Inflammatory macrophage treated with lipopolysaccharide for 4 hours (primary cell): ENCODE measurements at regions not wholly inside any gene's neighbourhood (a gene's known extent, or its start where the extent isn't known, plus 50 kb on each side); places are given as distances from the start of the nearest gene placed in this dataset.
A peak's percentile ranks its signal among the peaks of the same experiment; 100 is the strongest.
"Not testable (repeated sequence)": the region's sequence is repeated elsewhere in the genome, so short reads cannot be mapped to it uniquely, and the experiment has no call there.

Source experiments
- DNase-seq: peaks from one replicate; pipeline ENCODE4 v3.0.0-alpha.2; 2020

DNA sequence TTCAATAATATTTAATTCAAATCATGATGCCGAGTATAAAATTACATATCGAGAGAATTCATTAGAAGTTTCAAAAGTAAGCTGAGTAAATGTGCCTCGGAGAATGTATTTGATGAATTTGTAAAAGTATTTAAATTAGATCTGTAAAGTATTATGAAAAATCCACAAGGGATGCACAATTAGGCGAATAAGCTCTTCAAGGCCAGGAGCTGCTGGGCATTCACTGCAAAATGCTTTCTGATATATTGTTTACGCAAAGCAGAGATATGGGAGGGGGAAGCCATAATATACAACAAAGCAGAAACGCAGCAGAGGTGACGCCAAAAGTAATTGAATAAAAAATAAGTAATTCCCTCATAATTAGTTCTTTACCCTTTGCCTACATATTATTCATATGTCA, 1121.5 kb upstream of the TENM3 start:
- no peak for DNase-seq

DNA sequence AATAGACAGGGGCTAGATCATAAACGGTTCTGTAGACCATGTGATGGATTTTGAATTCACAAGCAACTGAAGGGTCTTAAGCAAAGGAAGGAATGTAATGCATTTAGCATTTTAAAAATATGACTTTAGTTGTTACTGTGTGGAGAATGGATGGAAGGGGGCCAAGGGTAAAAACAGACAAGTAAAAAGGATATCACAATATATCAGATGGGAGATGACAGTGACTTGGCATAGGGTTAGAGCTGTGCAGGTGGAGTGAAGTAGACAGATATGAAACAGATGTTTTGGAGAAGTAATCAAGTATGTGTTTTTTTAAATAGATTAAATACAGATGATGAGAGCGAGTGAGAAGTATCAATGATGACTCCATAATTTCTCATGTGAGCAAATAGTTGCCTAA, 1116.0 kb upstream of the TENM3 start:
- DNase-seq: no peak

DNA sequence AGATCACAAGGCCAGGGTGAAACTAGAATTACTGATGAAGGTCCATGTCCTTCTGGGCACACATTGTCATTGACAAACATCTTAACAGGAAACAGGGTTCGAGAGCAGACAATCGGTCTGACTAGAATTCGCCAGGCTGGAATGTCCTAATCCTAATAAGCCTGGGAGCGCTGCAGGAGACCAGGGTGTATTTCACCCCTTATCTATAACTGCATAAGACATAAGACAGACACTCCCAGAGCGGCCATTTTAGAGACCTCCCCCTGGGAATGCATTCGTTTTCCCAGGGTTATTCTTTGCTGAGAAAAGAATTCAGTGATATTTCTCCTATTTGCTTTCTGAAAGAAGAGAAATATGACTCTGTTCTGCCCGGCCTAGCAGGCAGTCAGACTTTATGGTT, 1112.9 kb upstream of the TENM3 start:
- not testable (repeated sequence) for DNase-seq

DNA sequence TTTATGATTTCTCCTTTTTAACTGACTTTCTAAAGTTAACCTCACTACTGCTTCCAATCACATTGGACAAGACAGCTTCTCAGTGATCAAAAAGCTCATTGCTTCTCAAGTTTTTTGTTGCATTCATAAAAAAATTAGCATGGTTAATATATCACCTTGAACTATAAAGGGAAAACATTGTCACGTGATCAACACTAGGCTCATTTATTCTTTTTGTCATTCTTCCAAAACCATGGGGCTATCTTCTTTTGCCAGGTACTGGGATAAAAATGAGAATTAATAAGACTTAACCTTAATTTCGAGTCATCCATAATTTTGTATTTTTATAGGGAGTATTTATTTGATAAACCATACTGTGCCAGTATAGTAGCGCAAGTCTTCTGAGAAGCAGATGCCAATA, 1105.9 kb upstream of the TENM3 start:
- no peak for DNase-seq

DNA sequence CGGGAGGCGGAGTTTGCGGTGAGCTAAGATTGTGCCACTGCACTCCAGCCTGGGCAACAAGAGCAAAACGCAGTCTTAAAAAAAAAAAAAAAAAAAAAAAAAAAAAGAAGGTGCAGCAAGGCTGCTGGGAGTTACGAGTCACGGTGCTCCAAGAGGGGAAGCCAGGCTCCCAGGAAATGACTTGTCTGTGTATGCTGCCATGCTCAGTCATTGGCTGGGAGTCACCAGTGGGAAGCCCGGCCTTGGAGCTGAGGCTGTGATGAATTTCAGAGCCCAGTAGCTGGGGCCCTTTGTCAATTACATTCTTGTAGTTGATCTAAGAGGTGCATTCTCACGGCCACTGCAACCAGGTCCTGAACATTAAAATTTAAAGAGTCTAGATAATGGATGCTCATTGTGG, 1105.1 kb upstream of the TENM3 start:
- DNase-seq: no peak

DNA sequence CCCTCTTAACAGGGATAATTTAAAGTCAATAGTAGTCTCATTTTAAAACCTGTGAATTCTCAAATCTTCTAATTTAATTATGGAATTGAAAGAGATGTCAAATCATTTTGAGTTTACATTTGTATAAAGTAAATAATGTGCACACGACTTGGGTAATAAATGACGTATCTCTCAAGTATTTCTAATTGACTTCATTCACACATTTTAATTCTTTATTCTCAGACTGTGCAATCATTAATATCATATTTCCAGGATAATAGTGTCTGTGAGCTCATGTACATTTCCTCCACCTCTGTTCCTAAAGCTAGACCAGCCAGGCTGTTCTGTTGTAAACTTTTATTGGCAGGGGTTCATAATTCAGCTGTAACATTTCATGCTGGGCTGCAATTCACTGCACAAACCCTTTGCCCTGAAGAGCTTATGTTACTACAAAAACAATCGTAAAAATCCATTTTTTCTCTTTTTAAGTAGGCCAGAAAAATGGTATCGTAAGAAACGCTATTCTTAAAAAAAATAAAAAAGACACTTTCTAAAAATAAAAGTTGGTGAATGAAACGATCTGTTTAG, 1103.1 kb upstream of the TENM3 start:
- DNase-seq: no peak

DNA sequence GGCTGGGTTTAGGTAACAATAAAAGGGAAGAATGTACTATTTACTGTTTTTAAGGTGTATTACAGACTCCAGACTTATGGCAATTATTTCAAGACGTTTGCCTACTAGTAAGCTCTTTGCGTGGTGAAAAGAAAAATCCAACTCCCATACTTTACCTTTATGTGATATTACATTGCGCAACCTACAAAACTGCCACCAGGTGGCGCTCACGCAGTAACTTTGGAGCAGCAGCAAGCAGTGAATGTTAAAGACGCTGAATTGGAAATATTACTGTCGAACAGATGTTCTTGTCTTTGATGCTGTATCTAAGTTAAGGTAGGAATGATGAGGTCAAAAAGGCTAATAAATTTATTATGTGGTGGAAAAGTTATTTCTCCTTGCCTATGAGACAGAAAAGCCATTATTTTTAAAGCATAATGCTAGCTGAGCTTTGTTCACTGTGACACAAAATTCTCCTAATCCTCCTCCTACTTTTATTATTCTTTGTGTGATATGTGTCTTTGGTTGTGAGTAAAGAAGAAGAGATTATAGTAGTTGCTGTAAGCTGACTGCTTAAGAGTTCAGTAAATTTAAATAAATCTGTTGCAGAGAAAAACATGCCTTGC, 1099.8 kb upstream of the TENM3 start:
- DNase-seq: peak; percentile 64

DNA sequence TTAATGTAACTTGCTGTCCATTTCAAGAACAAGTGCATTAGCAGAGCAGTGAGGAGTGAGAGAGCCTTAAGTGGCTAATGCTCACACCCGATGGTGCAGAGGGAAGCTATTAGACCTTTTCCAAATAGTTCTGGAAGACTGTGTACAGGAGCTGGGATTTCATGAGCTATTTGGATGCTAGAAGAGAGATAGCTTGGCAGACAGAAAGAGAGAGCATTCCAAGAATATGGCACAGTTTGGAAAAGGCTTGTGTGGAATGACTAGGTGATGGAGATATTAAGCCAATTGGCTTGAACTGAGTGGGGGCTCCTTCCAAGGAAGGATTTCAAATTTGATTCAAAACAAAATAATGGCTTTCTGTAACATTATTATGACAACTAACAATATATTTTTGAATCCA, 1097.2 kb upstream of the TENM3 start:
- DNase-seq: no peak

DNA sequence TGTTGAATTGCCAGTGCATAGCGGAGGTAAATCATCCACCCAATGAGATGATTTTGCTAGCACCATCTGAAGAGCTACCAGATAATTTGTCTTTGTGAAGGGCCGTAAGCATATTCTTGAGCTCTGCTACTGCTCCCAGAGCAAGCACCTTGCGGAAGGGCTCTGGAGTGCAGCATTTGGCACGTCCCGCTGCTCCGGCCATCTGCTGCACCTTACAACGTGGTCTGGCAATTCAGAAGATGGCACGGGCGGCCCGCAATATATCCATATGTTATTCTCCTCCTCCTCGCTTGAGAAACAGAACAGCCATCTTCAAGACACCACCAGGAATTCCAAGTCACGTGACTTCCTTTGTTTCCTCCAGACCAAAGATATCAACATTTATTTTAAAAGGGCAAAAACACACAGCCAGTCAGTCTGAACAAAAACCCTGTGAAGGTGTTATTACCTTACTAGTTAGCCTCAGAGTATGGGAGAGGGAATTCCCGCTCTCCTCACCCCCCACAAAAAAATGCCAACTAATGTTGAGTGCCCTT, 1095.7 kb upstream of the TENM3 start:
- no peak for DNase-seq

DNA sequence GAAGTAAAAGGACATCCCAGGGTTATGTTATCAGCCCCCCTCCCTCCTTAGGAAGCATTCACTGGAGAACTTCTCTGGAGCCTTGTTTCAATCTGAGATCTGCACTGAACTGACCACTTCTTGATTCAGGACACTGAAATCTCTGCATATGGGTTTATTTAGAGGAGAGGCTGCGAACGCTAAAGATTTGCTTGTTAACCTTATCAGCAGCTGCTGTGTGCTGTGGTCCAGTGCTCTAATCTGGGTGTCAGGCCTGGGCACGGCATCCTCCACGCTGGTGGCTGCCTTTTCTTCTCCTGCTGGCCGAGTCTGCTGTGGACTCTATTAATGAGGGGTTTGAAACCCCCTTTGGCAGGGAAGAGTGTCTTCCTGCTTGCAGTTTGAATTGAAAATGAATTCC, 1094.7 kb upstream of the TENM3 start:
- DNase-seq: no peak

DNA sequence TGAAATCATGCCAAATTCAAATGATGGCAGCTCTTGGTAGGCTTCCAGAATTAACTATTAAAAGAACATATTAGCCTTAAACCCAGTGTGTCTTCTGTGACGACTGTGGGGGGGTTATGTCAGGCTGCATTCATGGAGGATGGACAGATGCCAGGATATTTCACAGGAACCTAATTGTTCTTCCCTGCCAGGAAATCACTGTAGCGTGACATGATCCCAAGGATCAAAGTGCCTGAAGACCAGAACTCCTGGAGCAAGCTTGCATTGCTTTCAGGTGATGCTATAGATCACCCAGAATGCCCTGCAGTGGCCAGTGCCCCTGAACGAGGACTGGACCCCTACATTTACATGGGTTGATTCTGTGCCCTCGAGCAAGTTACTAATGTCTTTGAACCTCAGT, 1093.0 kb upstream of the TENM3 start:
- no peak for DNase-seq

DNA sequence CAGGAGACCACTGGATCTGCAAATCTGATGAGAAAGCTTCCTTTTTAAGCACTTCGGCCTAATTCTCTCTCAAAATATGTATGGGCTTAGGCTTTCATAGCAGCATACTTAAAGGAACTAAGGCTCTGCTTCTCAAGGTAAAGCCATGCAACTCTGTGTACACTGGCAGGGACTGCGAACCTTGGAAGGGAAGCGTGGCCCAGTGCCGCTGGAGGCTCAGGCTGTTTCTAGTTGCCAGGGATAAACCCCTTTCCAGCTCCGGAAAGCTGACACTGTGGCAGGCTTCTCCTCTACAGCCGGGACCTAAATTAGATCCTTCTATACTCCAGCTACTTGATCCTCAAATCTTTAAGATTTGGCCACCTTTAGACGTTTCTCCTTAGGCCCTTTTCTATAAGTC, 1091.3 kb upstream of the TENM3 start:
- DNase-seq: no peak

DNA sequence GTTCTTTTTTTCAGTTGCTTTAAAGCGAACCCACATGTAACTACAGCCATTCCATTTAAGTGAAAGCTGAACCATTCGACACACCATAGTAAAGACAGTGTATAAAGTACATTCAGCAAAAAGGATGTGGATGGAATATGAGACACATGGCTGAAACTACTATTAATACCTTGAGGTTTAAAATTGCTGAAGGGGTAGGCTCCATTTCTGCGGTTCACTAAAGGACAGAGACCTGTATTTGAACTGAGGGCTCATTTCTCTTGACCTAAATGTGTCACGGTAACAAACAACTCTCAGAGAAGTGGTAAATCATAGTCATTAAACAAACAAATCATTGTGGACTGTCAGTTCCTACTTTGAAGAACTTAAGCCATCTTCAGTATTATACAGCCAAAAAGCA, 1085.6 kb upstream of the TENM3 start:
- DNase-seq: no peak

DNA sequence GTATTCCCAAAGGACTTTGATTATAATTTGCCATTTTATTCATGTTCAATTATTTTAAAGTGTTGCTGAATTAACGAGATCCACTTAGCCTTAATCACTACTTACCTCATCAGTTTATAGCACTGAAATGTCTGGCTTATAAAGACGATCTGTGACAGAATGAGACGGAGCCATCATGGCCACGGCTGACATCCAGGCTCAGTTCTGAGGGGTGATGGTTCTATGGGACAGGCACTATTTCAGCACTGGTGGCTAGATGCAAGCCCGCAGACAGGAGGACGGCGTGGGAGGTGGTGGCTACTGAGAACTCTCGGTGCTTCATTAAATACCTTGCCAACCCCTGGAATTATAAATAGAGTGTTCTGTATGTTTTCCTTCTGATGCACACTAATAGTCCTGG, 1084.2 kb upstream of the TENM3 start:
- no peak for DNase-seq

DNA sequence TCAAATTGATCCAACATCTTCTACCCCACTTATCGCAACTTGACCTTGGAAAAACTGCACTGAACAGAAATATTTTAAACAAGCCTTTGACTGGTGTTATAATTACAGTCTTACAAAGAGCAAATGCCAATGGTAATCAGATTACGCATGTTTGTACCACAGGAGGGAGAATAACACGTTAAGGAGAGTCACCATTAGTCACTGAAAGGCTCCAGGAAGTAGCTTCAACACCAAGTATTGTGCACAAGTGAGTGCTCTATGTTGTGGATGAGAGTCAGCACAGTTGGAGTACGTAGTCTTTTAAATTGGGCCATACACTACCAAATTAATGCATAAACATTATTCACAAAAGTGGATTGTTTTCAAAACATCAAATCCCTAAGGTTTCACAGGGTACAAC, 1081.5 kb upstream of the TENM3 start:
- DNase-seq: no peak

DNA sequence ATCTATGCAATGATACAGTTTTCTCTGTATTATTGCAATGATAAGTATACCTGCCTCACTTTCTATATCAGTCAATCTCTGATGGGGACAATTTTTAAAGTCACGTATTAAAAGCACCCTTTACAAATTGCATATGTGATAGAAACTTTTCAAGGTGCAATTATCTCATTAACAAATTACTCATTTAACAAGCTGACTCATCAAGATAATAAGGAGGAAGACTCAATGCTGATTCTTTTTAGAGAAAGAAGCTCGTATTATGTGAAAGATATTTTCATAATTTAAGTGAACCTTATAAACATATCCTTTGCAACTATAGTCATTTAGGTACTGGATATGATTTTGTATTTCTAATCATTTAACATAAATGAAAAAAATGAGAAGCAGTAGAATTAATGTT, 1080.9 kb upstream of the TENM3 start:
- no peak for DNase-seq

DNA sequence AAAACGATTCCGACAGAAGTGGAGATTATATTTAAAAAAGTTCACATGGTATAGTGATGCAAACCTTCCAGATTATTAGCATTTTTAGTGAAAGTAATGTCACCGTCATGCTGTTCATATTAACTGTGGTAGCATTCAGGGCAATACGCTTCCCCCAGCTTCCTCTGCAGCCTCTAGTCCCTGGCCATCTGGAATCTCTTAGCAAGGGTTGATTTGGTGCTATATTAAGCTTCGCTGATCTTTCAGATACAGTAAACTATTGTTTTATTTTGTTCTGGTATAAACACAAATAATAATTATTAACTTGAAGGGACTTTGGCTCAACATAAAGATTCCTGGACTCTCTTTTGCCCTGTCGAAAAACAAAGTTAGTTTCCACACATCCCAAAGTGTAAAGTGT, 1080.5 kb upstream of the TENM3 start:
- no peak for DNase-seq

DNA sequence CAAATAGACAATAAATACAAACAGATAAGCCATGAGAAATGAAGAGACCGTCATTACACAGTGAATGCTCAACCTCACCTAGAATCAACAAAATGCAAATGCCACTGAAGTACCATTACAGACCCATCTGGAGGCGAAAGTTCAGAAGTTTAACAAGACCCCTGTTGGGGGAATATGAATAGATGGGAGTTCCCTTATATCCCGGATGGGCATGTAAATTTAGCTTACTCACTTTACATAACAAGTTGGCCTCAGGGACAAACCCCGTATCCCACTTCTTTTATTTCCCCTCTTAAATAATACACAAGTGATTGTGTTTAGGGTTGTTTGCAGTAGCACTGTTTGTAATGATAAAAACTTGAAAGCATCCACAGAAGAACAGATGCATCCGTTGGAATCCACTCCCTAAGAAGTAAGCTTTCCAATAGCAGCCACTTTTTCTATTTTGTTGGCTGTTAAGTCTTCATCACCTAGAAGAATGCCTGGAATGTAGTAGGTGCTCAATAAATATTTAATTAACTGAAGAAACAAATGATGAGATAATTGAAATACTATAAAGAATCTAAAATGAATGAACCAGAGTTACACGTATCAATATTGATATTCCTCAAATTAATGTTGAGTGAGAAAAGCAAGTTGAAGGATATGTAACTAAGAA, 1076.3 kb upstream of the TENM3 start:
- DNase-seq: no peak

DNA sequence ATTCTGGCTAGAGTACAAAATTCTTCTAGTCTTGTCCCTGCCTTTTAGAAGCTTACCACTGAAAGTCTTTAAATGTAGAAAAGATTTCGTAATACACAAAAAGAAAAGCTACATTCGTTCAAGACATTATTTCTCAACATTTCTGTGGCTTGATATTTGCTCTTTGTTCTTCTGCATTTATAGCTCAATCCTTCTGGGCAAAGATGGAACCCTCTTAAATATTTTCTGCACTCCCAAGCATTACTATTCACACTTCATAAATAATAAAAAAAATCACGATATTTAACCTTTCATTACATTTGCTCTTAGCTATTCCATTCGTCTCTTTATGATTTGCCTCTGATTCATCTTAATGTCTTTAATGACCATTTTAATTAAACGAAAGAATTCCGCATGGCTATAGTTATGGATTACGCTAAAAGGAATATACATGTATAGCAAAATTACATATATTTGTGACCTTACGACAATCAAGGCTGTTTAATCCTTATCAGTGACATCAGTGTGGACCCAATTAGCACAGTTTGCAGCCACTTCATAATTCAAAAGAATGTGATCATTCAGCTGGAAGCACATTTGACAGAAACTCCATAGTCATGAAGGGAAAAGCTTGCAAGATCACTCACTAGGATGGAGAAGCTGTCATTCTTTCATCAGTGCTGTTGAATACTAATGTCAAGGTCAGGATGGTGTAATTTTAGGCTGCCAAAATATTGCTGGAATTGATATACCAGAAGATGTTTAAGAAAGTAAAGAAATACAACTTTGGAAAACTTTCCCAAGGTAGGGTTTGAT, 1075.0 kb upstream of the TENM3 start:
- DNase-seq: no peak

DNA sequence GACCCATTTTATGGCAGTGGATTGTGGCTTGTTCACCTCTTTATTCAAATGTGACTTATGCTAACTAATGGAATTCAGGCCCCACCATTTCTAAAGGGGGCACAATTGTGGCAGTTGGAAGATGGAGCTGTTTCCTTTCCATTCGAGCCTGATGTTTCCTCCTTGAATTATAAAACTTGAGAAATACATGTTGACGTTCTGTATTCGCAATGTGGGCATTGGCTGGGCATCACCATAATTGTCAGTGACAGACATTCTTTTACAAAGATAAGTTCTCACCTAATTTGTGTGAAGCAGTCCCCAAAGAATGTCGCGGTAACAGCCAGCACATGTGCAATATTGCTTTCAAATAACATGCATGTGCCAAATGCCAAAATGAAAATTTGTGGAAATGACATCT, 1070.2 kb upstream of the TENM3 start:
- no peak for DNase-seq

DNA sequence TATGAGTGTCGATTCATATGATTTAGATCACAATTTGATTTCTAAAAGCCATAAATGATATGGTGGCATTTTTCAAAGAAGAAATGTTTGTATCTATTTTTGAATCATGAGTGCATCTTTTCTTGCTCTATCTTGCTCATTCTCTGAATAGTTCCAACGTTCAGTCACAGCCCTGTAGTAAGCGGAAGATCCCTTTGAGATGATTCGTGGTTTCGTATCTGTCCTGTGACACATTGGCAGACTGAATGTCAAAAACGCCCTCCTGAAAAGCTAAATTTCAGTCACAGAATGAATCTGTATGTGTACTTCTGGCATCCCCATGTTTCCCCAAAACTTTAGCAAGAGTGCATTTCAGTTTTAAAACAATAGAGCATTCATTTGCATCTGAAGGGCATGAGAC, 1066.9 kb upstream of the TENM3 start:
- DNase-seq: no peak

DNA sequence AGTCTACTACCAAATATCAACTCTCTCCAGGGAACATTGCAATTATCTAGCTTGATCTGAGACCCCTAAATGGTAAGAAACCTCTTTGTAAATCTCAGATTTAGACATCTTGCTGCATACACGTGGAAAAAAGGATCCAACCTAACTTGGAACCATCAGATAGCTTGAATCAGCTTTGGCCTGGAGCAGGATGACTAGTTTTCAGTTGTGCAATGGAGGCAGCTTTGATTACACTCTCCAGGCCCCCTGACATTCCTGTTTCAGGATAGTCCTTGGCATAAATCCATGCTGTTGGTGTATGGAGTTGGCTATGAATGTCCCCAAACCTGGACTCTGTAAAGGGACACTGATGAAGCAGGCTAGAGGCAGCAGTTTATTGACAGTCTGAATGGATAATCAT, 1061.9 kb upstream of the TENM3 start:
- DNase-seq: no peak

DNA sequence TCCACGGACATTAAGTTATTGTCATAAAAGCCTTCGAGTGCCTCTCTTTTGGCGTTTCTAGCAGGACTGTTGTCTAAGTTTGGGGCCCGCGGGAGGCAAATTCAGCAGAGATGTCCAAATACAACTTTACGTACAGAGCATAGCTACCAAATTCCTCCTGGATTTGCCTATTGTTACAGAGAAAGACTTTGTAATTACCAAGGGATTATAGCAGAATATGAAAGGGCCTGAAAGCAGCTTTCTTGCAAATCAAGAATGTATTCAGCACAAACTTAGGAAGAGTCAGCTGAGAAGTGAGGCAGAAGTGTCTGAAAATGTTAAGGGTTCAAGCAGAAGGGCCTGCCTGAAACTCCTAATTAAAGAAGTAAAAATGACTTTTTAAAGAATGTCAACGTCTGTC, 1053.5 kb upstream of the TENM3 start:
- no peak for DNase-seq
